H1 (cell line): ENCODE measurements at regions not wholly inside any gene's neighbourhood (a gene's known extent, or its start where the extent isn't known, plus 50 kb on each side); places are given as distances from the start of the nearest gene placed in this dataset.

ENCODE experiments used
- CTCF ChIA-PET: fragments of 300-600 bp; sonication (Branson Sonifier 250); formaldehyde crosslinking; loops from one replicate; lab custom pipeline; 2021; ENCODE audit not compliant: partially characterized antibody; lab: Charles Lee
- POLR2A ChIA-PET: fragments of 300-600 bp; sonication (Branson Sonifier 250); formaldehyde crosslinking; loops from one replicate; lab custom pipeline; 2021; ENCODE audit warnings: inconsistent platforms; ENCODE audit not compliant: partially characterized antibody; lab: Charles Lee
- DNase-seq, 2 experiments: peaks; one replicate each; pipeline versions ENCODE4 v3.0.0 to v3.0.0-alpha.2; 2010 to 2022; ENCODE audit warnings: low spot score in 2 of 2, low read depth in 1 of 2, mixed read lengths in 1 of 2
- FAIRE-seq: peaks from 2 replicates; lab custom pipeline; 2011; peaks lifted over from hg19 to GRCh38; lab: Jason Lieb, UNC
- H2AFZ ChIP-seq: 2 replicates; pipeline ENCODE4 v1.8.1; 2012; ENCODE audit warnings: low read length, inconsistent platforms
- H2AK5ac ChIP-seq: 2 replicates; pipeline ENCODE4 v1.6.1; 2013; ENCODE audit warnings: low read depth, low read length
- H2BK120ac ChIP-seq: replicated peaks from 2 replicates; pipeline ENCODE3; 2013; ENCODE audit warnings: low read depth, low read length, inconsistent platforms
- H2BK12ac ChIP-seq: 2 replicates; pipeline ENCODE4 v1.6.1; 2013; ENCODE audit warnings: low read depth, low read length
- H2BK15ac ChIP-seq: 2 replicates; pipeline ENCODE4 v1.6.1; 2013; ENCODE audit warnings: low read length
- H2BK20ac ChIP-seq: 2 replicates; pipeline ENCODE4 v1.6.1; 2013; ENCODE audit warnings: low read length
- H2BK5ac ChIP-seq: 2 replicates; pipeline ENCODE4 v1.6.1; 2013; ENCODE audit warnings: low read depth, low read length
- H3K14ac ChIP-seq: 2 replicates; pipeline ENCODE4 v1.6.1; 2013; ENCODE audit warnings: inconsistent platforms; ENCODE audit not compliant: insufficient read length
- H3K18ac ChIP-seq: 2 replicates; pipeline ENCODE4 v1.6.1; 2013; ENCODE audit warnings: low read length; ENCODE audit errors: extremely low read depth
- H3K23ac ChIP-seq: 2 replicates; pipeline ENCODE4 v1.6.1; 2013; ENCODE audit warnings: inconsistent platforms; ENCODE audit not compliant: insufficient read length
- H3K23me2 ChIP-seq: 2 replicates; pipeline ENCODE4 v1.6.1; 2013; ENCODE audit warnings: low read depth, low read length
- H3K27ac ChIP-seq: 2 replicates; pipeline ENCODE4 v1.6.1; 2011; ENCODE audit warnings: low read depth, low read length, inconsistent platforms
- H3K27me3 ChIP-seq, 4 experiments: replicated peaks in 1 of 4; 1 replicate in 1 of 4; 2 replicates in 3 of 4; pipeline versions ENCODE4 v1.6.1 to v1.8.1; 2011 to 2013; ENCODE audit warnings: low read length in 3 of 4, mild to moderate bottlenecking in 3 of 4, inconsistent platforms in 2 of 4, mixed read lengths in 2 of 4, moderate library complexity in 1 of 4; ENCODE audit not compliant: control insufficient read depth in 3 of 4, insufficient read depth in 3 of 4; ENCODE audit errors: extremely low read depth in 1 of 4
- H3K36me3 ChIP-seq, 4 experiments: 2 replicates each; pipeline versions ENCODE4 v1.6.1 to v1.8.1; 2011 to 2013; ENCODE audit warnings: mild to moderate bottlenecking in 4 of 4, low read length in 3 of 4, moderate library complexity in 2 of 4, control low read depth in 1 of 4, inconsistent platforms in 1 of 4; ENCODE audit not compliant: insufficient read depth in 4 of 4, control insufficient read depth in 2 of 4
- H3K4ac ChIP-seq: replicated peaks from 2 replicates; pipeline ENCODE3; 2013; ENCODE audit warnings: low read length, low read depth, mixed read lengths, inconsistent platforms; ENCODE audit not compliant: insufficient read length
- H3K4me1 ChIP-seq, 4 experiments: replicated peaks in 1 of 4; 1 replicate in 1 of 4; 2 replicates in 3 of 4; pipeline versions ENCODE4 v1.6.1 to v1.8.1; 2011 to 2013; ENCODE audit warnings: low read length in 3 of 4, inconsistent platforms in 2 of 4, mixed read lengths in 1 of 4; ENCODE audit not compliant: insufficient read depth in 4 of 4, control insufficient read depth in 3 of 4
- H3K4me2 ChIP-seq, 2 experiments: 2 replicates each; pipeline versions ENCODE4 v1.6.1 to v1.8.1; 2011 to 2013; ENCODE audit warnings: low read depth in 2 of 2, low read length in 2 of 2, control low read depth in 1 of 2, inconsistent platforms in 1 of 2, mild to moderate bottlenecking in 1 of 2; ENCODE audit not compliant: insufficient read depth in 1 of 2
- H3K4me3 ChIP-seq, 4 experiments: fragments of 200-600, 300-600 bp in 1 of 4; sonication (generic), shearing (Covaris generic), sonication (Bioruptor Twin) in 1 of 4; 2 replicates each; pipeline versions ENCODE4 v1.5.1 to v1.8.1; 2011 to 2016; ENCODE audit warnings: low read length in 4 of 4, low read depth in 3 of 4, control low read depth in 2 of 4, inconsistent platforms in 2 of 4, mild to moderate bottlenecking in 2 of 4, mixed read lengths in 1 of 4, moderate library complexity in 1 of 4; ENCODE audit not compliant: insufficient read depth in 2 of 4; ENCODE audit errors: extremely low read depth in 1 of 4
- H3K56ac ChIP-seq: replicated peaks from 2 replicates; pipeline ENCODE3; 2013; ENCODE audit warnings: low read depth, mild to moderate bottlenecking, mixed read lengths, low read length, inconsistent platforms; ENCODE audit not compliant: insufficient read length
- H3K79me1 ChIP-seq: 2 replicates; pipeline ENCODE4 v1.6.1; 2013; ENCODE audit warnings: low read depth, low read length, control low read depth
- H3K79me2 ChIP-seq, 2 experiments: 2 replicates each; pipeline versions ENCODE4 v1.6.1 to v1.8.1; 2012 to 2013; ENCODE audit warnings: low read length in 2 of 2, mild to moderate bottlenecking in 2 of 2, inconsistent platforms in 1 of 2; ENCODE audit not compliant: insufficient read depth in 2 of 2, control insufficient read depth in 1 of 2
- H3K9ac ChIP-seq, 4 experiments: replicated peaks in 1 of 4; 1 replicate in 1 of 4; 2 replicates in 3 of 4; pipeline versions ENCODE4 v1.6.1 to v1.8.1; 2011 to 2013; ENCODE audit warnings: low read depth in 3 of 4, low read length in 3 of 4, control low read depth in 2 of 4, mild to moderate bottlenecking in 2 of 4, moderate library complexity in 2 of 4, inconsistent platforms in 1 of 4; ENCODE audit errors: extremely low read depth in 1 of 4
- H3K9me3 ChIP-seq, 2 experiments: 2 replicates each; pipeline versions ENCODE4 v1.6.1 to v1.8.1; 2012 to 2013; ENCODE audit warnings: mild to moderate bottlenecking in 2 of 2, moderate library complexity in 2 of 2, control low read depth in 1 of 2, inconsistent platforms in 1 of 2, low read depth in 1 of 2, low read length in 1 of 2, mixed read lengths in 1 of 2; ENCODE audit not compliant: insufficient read depth in 2 of 2
- H4K20me1 ChIP-seq, 2 experiments: replicated peaks in 1 of 2; 2 replicates each; pipeline versions ENCODE3 to v1.8.1; 2011 to 2013; ENCODE audit warnings: inconsistent platforms in 2 of 2, low read length in 2 of 2, mild to moderate bottlenecking in 1 of 2; ENCODE audit not compliant: insufficient read depth in 2 of 2, control insufficient read depth in 1 of 2
- H4K5ac ChIP-seq: 2 replicates; pipeline ENCODE4 v1.6.1; 2013; ENCODE audit warnings: low read length, low read depth, mixed read lengths, inconsistent platforms; ENCODE audit not compliant: insufficient read length
- H4K8ac ChIP-seq: 2 replicates; pipeline ENCODE4 v1.8.0; 2013; ENCODE audit warnings: mild to moderate bottlenecking, moderate library complexity, low read length, inconsistent platforms; ENCODE audit not compliant: insufficient read depth; ENCODE audit errors: extremely low read depth
- H4K91ac ChIP-seq: replicated peaks from 2 replicates; pipeline ENCODE3; 2013; ENCODE audit warnings: low read length, mixed read lengths, inconsistent platforms; ENCODE audit not compliant: insufficient read length
- CTBP2 ChIP-seq: IDR thresholded peaks from 2 replicates; pipeline ENCODE4 v1.7.0; 2011; ENCODE audit warnings: borderline replicate concordance, mild to moderate bottlenecking, moderate library complexity, mixed read lengths, low read length; ENCODE audit not compliant: insufficient read depth, insufficient read length
- EP300 ChIP-seq, 2 experiments: IDR thresholded peaks; 1 replicate in 1 of 2; 2 replicates in 1 of 2; pipeline ENCODE4 v1.6.1; 2011 to 2012; ENCODE audit warnings: low read depth in 2 of 2, low read length in 2 of 2, mild to moderate bottlenecking in 2 of 2, borderline replicate concordance in 1 of 2, inconsistent platforms in 1 of 2, moderate library complexity in 1 of 2
- EZH2 ChIP-seq: fragments of 200-600 bp; sonication (generic); IDR thresholded peaks from 2 replicates; pipeline ENCODE4 v1.7.1; 2012; ENCODE audit warnings: low read depth, mild to moderate bottlenecking, moderate library complexity, low read length, inconsistent platforms; ENCODE audit not compliant: severe bottlenecking
- GABPA ChIP-seq: IDR thresholded peaks from 2 replicates; pipeline ENCODE4 v1.6.1; 2011; ENCODE audit warnings: mild to moderate bottlenecking, low read length, moderate library complexity, borderline replicate concordance; ENCODE audit not compliant: insufficient read depth
- RBBP5 ChIP-seq: IDR thresholded peaks from 2 replicates; pipeline ENCODE4 v1.7.1; 2012; ENCODE audit warnings: low read depth, mild to moderate bottlenecking, inconsistent platforms, low read length, moderate library complexity, borderline replicate concordance
- RFX5 ChIP-seq: IDR thresholded peaks from 2 replicates; pipeline ENCODE4 v1.6.1; 2011; ENCODE audit warnings: low read depth, low read length, improper control_type of control experiment, borderline replicate concordance
- RXRA ChIP-seq: IDR thresholded peaks from 2 replicates; pipeline ENCODE4 v1.6.1; 2011; ENCODE audit warnings: low read depth, mild to moderate bottlenecking, low read length, moderate library complexity; ENCODE audit not compliant: insufficient read depth
- SIN3A ChIP-seq, 2 experiments: IDR thresholded peaks in 1 of 2; conservative IDR thresholded peaks in 1 of 2; 2 replicates each; pipeline ENCODE4 v1.6.1; 2011 to 2012; ENCODE audit warnings: low read length in 2 of 2, improper control_type of control experiment in 1 of 2, low read depth in 1 of 2, mild to moderate bottlenecking in 1 of 2
- SP2 ChIP-seq: IDR thresholded peaks from 2 replicates; pipeline ENCODE4 v1.6.1; 2012; ENCODE audit warnings: mild to moderate bottlenecking, low read length, inconsistent platforms
- SP4 ChIP-seq: IDR thresholded peaks from 2 replicates; pipeline ENCODE4 v1.6.1; 2012; ENCODE audit warnings: low read length, inconsistent platforms
- TAF1 ChIP-seq: IDR thresholded peaks from 2 replicates; pipeline ENCODE4 v1.6.1; 2011; ENCODE audit warnings: mild to moderate bottlenecking, low read depth, low read length
- YY1 ChIP-seq: IDR thresholded peaks from 2 replicates; pipeline ENCODE4 v1.6.1; 2011; ENCODE audit warnings: low read depth, mild to moderate bottlenecking, low read length
- WGBS, 2 experiments: shearing (Covaris generic) in 1 of 2; methylation state at CpG; one replicate each; pipeline versions ENCODE4 v1.1.6 to v1.1.7; 2013 to 2015; ENCODE audit warnings: low lambda C conversion rate in 2 of 2, mixed read lengths in 2 of 2, inconsistent platforms in 1 of 2, low coverage in 1 of 2, missing lambda C conversion rate in 1 of 2; ENCODE audit not compliant: insufficient replicate concordance in 2 of 2, insufficient coverage in 1 of 2, insufficient read length in 1 of 2; ENCODE audit errors: extremely low coverage in 1 of 2, missing lambda C conversion rate in 1 of 2; 5-methylcytosine and 5-hydroxymethylcytosine counted together
- TF ChIP-seq, protein P1 (sequence below): IDR thresholded peaks from 2 replicates; pipeline ENCODE4 v1.6.1; 2012; ENCODE audit warnings: low read length, inconsistent platforms

GRCh38 chr9:13520069-13520468 is 240.6 kb upstream of the MPDZ start:
- no peak overlapping the region for H2BK12ac ChIP-seq
- H3K14ac ChIP-seq = no peak overlapping the region
- H3K4me3 ChIP-seq = no peak overlapping the region
- no peak overlapping the region for H2BK120ac ChIP-seq
- ChIA-PET CTCF (no interaction called here), POLR2A (no interaction called here)
- H3K18ac ChIP-seq = no peak overlapping the region
- H3K23ac ChIP-seq = no peak overlapping the region
- no peak overlapping the region for H2BK20ac ChIP-seq
- no peak overlapping the region for H3K56ac ChIP-seq
- peaks cover 0 to 4% (median 0%) of the 10 kb centered on the region in 4 experiments; a peak in 3 of 7 replicates for H3K4me1 ChIP-seq
- H2AK5ac ChIP-seq = no peak overlapping the region
- no peak overlapping the region for H4K91ac ChIP-seq
- H3K79me2 ChIP-seq = no peaks in the 10 kb centered on the region
- 97% methylated on average over 2 of the region's 2 CpGs; no CpG with 5 or more reads in 1 of the 2 experiments for WGBS, 2 experiments
- no peaks in the 10 kb centered on the region for H3K79me1 ChIP-seq
- H2AFZ ChIP-seq = no peak overlapping the region
- FAIRE-seq (no peak), DNase-seq (no peak)
- H4K8ac ChIP-seq = no peak overlapping the region
- H3K4me2 ChIP-seq = no peak overlapping the region
- peaks cover 0 to 5% of the 10 kb centered on the region in 2 experiments; a peak in 1 of 4 replicates for H3K9me3 ChIP-seq
- H2BK15ac ChIP-seq = no peak overlapping the region
- H3K4ac ChIP-seq = no peak overlapping the region
- H2BK5ac ChIP-seq = no peak overlapping the region
- H3K23me2 ChIP-seq = no peaks in the 10 kb centered on the region
- H4K5ac ChIP-seq = no peak overlapping the region
- no peaks in the 10 kb centered on the region for H3K27me3 ChIP-seq
- H3K9ac ChIP-seq = no peak overlapping the region
- H4K20me1 ChIP-seq = no peaks in the 10 kb centered on the region
- no peaks in the 10 kb centered on the region for H3K36me3 ChIP-seq
- H3K27ac ChIP-seq = no peak overlapping the region
- TF ChIP-seq TAF1 (no peak), RBBP5 (no peak), RXRA (no peak), SP4 (no peak), RFX5 (no peak), SIN3A (conservative IDR thresholded peaks at IDR 0.05 in 1 of 2, IDR thresholded peaks at IDR 0.05 in 1 of 2; ENCODE audit: low read depth in 1 of 2, low read length in 2 of 2) (no peak), CTBP2 (no peak), YY1 (no peak), EP300 (IDR thresholded peaks at IDR 0.05; ENCODE audit: borderline replicate concordance in 1 of 2, low read depth in 2 of 2, low read length in 2 of 2) (no peak), GABPA (no peak), SP2 (no peak), EZH2 (no peak)
- TF ChIP-seq, protein P1, sequence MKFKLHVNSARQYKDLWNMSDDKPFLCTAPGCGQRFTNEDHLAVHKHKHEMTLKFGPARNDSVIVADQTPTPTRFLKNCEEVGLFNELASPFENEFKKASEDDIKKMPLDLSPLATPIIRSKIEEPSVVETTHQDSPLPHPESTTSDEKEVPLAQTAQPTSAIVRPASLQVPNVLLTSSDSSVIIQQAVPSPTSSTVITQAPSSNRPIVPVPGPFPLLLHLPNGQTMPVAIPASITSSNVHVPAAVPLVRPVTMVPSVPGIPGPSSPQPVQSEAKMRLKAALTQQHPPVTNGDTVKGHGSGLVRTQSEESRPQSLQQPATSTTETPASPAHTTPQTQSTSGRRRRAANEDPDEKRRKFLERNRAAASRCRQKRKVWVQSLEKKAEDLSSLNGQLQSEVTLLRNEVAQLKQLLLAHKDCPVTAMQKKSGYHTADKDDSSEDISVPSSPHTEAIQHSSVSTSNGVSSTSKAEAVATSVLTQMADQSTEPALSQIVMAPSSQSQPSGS = no peak
